HG03571 (cell line): ENCODE measurements at regions not wholly inside any gene's neighbourhood (a gene's known extent, or its start where the extent isn't known, plus 50 kb on each side); places are given as distances from the start of the nearest gene placed in this dataset.
"Not testable (repeated sequence)": the region's sequence is repeated elsewhere in the genome, so short reads cannot be mapped to it uniquely, and the experiment has no call there.

Experiments
- ATAC-seq: cut with Tn5 transposase; IDR thresholded peaks from one replicate; pipeline ENCODE4 v1.9.1; 2021; ENCODE audit not compliant: unreplicated experiment

- no peak for ATAC-seq
Observed at GRCh38 chr10:65395631-65396030, 1530.2 kb upstream of the LRRTM3 start.

- no peak for ATAC-seq
Observed at GRCh38 chr10:65396997-65397396, 1528.8 kb upstream of the LRRTM3 start.

GRCh38 chr10:65408401-65408800 lies 1517.4 kb upstream of the LRRTM3 start:
- no peak for ATAC-seq

- no peak for ATAC-seq
Observed at GRCh38 chr10:65413001-65413400, 1512.8 kb upstream of the LRRTM3 start.

GRCh38 chr10:65415318-65415717 lies 1510.5 kb upstream of the LRRTM3 start:
- no peak for ATAC-seq

- no peak for ATAC-seq
Observed at GRCh38 chr10:65416094-65416493, 1509.7 kb upstream of the LRRTM3 start.

GRCh38 chr10:65419629-65420028 lies 1506.2 kb upstream of the LRRTM3 start:
- ATAC-seq: no peak

GRCh38 chr10:65423043-65423442 lies 1502.8 kb upstream of the LRRTM3 start:
- no peak for ATAC-seq

GRCh38 chr10:65429381-65429780 lies 1496.5 kb upstream of the LRRTM3 start:
- not testable (repeated sequence) for ATAC-seq

- no peak for ATAC-seq
Observed at GRCh38 chr10:65430979-65431378, 1494.9 kb upstream of the LRRTM3 start.

GRCh38 chr10:65470986-65471385 lies 1454.8 kb upstream of the LRRTM3 start:
- no peak for ATAC-seq

GRCh38 chr10:65482848-65483247 lies 1443.0 kb upstream of the LRRTM3 start:
- ATAC-seq: no peak

- no peak for ATAC-seq
Observed at GRCh38 chr10:65491799-65492198, 1434.0 kb upstream of the LRRTM3 start.

GRCh38 chr10:65496541-65496940 lies 1429.3 kb upstream of the LRRTM3 start:
- ATAC-seq: no peak

GRCh38 chr10:65497837-65498236 lies 1428.0 kb upstream of the LRRTM3 start:
- ATAC-seq: no peak

GRCh38 chr10:65500716-65501115 lies 1425.1 kb upstream of the LRRTM3 start:
- ATAC-seq: no peak

- no peak for ATAC-seq
Observed at GRCh38 chr10:65501259-65501658, 1424.6 kb upstream of the LRRTM3 start.

- no peak for ATAC-seq
Observed at GRCh38 chr10:65518379-65518778, 1407.5 kb upstream of the LRRTM3 start.

GRCh38 chr10:65528986-65529385 lies 1396.8 kb upstream of the LRRTM3 start:
- no peak for ATAC-seq

GRCh38 chr10:65531545-65531944 lies 1394.3 kb upstream of the LRRTM3 start:
- no peak for ATAC-seq

- no peak for ATAC-seq
Observed at GRCh38 chr10:65534771-65535170, 1391.1 kb upstream of the LRRTM3 start.

- ATAC-seq: no peak
Observed at GRCh38 chr10:65544756-65545155, 1381.1 kb upstream of the LRRTM3 start.

- ATAC-seq: no peak
Observed at GRCh38 chr10:65548001-65548400, 1377.8 kb upstream of the LRRTM3 start.

- no peak for ATAC-seq
Observed at GRCh38 chr10:65550761-65551160, 1375.1 kb upstream of the LRRTM3 start.
